ENCODE measurements at regions not wholly inside any gene's neighbourhood (a gene's known extent, or its start where the extent isn't known, plus 50 kb on each side); places are given as distances from the start of the nearest gene placed in this dataset.

DNA sequence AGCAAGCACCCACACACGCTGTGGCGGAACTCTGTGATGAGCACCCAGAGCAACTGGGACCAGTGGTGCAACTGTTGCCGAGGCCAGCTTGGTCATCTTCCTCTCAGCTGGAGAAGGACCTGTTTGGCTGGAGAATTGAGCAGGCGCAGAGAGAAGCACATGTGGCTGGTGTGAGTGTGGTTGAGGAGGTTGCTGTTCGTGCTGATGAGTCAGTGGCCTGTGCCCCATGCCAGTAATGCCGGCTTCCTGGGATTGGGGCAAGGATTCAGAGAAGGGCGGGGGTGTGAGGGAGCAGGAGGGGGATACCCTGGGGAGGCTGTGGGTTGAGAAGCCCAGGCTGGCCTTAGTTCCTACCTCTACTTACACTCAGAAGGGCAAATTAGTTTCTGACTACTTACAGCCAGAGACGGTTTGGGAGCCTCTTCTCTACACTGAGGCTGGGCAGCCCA, 57.5 kb upstream of the EPS8L3 start:
- TF ChIP-seq, protein P1, sequence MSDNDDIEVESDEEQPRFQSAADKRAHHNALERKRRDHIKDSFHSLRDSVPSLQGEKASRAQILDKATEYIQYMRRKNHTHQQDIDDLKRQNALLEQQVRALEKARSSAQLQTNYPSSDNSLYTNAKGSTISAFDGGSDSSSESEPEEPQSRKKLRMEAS (IDR thresholded peaks at IDR 0.05) = no peak
- TF ChIP-seq RAD21 (IDR thresholded peaks at IDR 0.05; ENCODE audit: low read depth) = no peak
- TF ChIP-seq EGR1 (IDR thresholded peaks at IDR 0.05) = no peak
- no peak for TF ChIP-seq CEBPB (IDR thresholded peaks at IDR 0.05)

Measured in Ishikawa (cell line).